ENCODE measurements at regions not wholly inside any gene's neighbourhood (a gene's known extent, or its start where the extent isn't known, plus 50 kb on each side); places are given as distances from the start of the nearest gene placed in this dataset.

DNA sequence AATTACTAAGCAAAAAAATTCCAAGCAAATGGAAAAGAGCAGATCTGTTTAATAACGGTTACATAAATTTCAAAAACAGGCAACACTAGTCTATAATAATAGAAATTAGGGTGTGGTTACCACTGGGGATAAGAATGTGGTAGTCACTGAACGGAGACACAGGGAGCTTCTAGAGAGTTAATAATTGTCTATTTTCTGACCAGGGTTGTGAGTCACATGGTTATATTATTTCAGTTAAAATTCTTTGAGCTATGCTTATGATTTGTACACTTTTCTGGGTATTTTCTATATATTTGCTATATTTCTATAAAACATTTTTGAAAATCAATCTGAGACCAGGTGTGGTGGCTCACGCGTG, 433.9 kb upstream of the MAF start:
- no peak for TF ChIP-seq POLR2AphosphoS5 (IDR thresholded peaks at IDR 0.05)
- TF ChIP-seq EP300 (IDR thresholded peaks at IDR 0.05): no peak
- TF ChIP-seq POLR2A (IDR thresholded peaks at IDR 0.05): no peak
- TF ChIP-seq, protein P1, sequence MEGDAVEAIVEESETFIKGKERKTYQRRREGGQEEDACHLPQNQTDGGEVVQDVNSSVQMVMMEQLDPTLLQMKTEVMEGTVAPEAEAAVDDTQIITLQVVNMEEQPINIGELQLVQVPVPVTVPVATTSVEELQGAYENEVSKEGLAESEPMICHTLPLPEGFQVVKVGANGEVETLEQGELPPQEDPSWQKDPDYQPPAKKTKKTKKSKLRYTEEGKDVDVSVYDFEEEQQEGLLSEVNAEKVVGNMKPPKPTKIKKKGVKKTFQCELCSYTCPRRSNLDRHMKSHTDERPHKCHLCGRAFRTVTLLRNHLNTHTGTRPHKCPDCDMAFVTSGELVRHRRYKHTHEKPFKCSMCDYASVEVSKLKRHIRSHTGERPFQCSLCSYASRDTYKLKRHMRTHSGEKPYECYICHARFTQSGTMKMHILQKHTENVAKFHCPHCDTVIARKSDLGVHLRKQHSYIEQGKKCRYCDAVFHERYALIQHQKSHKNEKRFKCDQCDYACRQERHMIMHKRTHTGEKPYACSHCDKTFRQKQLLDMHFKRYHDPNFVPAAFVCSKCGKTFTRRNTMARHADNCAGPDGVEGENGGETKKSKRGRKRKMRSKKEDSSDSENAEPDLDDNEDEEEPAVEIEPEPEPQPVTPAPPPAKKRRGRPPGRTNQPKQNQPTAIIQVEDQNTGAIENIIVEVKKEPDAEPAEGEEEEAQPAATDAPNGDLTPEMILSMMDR (IDR thresholded peaks at IDR 0.05): no peak
- no peak overlapping the region for H3K4me3 ChIP-seq
- H3K9me3 ChIP-seq: peaks cover 0 to 2% (median 0%) of the 10 kb centered on the region in 4 donors
- DNase-seq: no peak
- H3K27me3 ChIP-seq: no peaks in the 10 kb centered on the region
- 88 to 93% methylated on average over 4 of the region's 4 CpGs for WGBS, 2 donors
- H3K27ac ChIP-seq: no peak overlapping the region
- no peaks in the 10 kb centered on the region for H3K36me3 ChIP-seq
- intact Hi-C loops (cut with DNase I): no loop called here
- no peaks in the 10 kb centered on the region for H3K4me1 ChIP-seq

DNA sequence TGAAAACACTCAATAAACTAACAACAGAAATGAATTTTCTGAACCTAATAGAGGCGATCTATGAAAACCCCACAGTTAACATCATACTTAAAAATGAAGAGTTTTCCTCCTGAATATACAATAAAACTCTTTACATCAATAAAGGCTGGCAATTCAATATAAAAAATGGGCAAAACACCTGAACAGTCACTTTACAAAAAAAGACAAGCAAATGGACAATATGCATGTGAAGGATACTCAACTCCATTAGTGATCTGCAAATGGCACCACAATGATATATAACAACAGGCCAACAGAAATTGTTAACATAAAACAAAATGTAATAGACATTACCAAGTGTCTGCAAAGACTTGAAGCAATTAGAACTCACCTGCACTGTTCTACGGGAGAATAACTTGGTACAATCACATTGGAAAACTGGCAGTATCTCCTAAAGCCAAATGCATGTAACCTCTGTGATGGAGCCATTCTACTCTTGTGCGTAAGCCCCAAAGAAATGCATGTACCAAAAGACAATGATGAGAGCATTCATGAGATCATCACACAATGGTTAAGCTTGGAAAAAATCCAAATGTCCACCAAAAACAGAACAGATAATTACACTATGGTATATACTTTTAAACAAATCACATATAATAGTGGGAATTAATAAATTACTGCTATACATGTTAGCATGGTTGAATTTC, 433.4 kb upstream of the MAF start:
- Histone ChIP-seq H3K4me1 (no peaks in the 10 kb centered on the region), H3K27me3 (no peaks in the 10 kb centered on the region), H3K4me3 (no peak overlapping the region), H3K9me3 (peaks cover 0 to 2% (median 0%) of the 10 kb centered on the region in 4 donors), H3K27ac (no peak overlapping the region), H3K36me3 (no peaks in the 10 kb centered on the region)
- WGBS, 2 donors: 95 to 96% methylated on average over 3 of the region's 3 CpGs
- TF ChIP-seq EP300 (IDR thresholded peaks at IDR 0.05) (no peak), POLR2AphosphoS5 (IDR thresholded peaks at IDR 0.05) (no peak), POLR2A (IDR thresholded peaks at IDR 0.05) (no peak)
- TF ChIP-seq, protein P1 (IDR thresholded peaks at IDR 0.05): no peak
- intact Hi-C loops (cut with DNase I): no loop called here
- no peak for DNase-seq

DNA sequence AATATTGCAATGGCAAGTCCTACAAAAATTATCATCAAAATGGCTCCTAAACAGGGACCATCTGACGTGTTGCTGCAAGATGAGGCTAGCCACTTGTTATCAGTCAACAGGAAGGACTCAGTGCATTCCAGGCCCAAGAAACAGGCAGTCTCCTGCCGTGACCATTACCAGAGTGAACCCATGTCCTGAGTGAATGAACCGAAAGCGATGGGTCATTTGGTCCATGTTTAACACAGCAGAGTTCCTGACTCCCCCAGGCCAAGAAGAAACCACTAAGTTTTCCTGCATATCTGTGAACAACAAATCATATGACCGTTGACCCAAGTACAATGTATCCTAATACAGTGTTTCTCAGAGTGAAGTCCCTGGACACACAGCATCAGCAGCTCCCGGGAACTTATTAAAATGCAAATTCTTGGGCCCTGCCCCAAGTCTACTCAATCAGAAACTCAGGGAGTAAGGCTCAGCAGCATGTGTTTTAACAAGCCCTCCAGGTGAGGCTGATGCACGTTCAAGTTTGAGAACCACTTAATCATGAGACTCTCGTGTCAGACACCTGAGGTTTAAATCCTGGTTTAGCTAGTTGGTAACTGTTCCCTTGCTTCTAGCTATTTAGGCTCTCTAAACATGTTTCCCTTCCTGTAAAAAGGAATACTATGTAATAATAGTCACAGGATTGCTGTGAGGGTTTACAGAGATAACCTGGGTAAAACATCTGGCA, 429.4 kb upstream of the MAF start:
- Histone ChIP-seq H3K36me3 (no peaks in the 10 kb centered on the region), H3K4me3 (no peak overlapping the region), H3K4me1 (peaks cover 0 to 16% (median 7%) of the 10 kb centered on the region in 4 donors), H3K27ac (no peak overlapping the region), H3K9me3 (peaks cover 0 to 2% (median 0%) of the 10 kb centered on the region in 4 donors), H3K27me3 (no peaks in the 10 kb centered on the region)
- intact Hi-C loops (cut with DNase I): no loop called here
- DNase-seq: no peak
- 91 to 93% methylated on average over 8 of the region's 8 CpGs for WGBS, 2 donors
- TF ChIP-seq EP300 (IDR thresholded peaks at IDR 0.05) (no peak), POLR2AphosphoS5 (IDR thresholded peaks at IDR 0.05) (no peak), POLR2A (IDR thresholded peaks at IDR 0.05) (no peak)
- TF ChIP-seq, protein P1 (IDR thresholded peaks at IDR 0.05): no peak

DNA sequence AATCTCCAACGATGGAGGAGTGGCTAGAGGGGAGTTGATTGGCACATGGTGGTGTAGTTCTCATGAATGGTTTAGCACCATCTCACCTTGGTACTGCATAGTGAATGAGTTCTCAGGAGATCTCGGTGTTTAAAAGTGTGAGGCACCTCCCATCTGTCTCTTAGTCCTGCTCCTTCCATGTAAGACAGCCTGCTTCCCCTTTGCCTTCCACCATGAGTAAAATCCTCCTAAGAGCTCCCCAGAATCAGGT, 428.8 kb upstream of the MAF start:
- 68 to 89% methylated on average over 2 of the region's 2 CpGs for WGBS, 2 donors
- TF ChIP-seq, protein P1 (IDR thresholded peaks at IDR 0.05): no peak
- no peak for TF ChIP-seq POLR2AphosphoS5 (IDR thresholded peaks at IDR 0.05)
- no peak for TF ChIP-seq EP300 (IDR thresholded peaks at IDR 0.05)
- no peak for TF ChIP-seq POLR2A (IDR thresholded peaks at IDR 0.05)
- no peak overlapping the region for H3K27ac ChIP-seq
- H3K4me1 ChIP-seq: peaks cover 0 to 16% (median 12%) of the 10 kb centered on the region in 4 donors
- intact Hi-C loops (cut with DNase I): no loop called here
- H3K4me3 ChIP-seq: no peak overlapping the region
- no peaks in the 10 kb centered on the region for H3K36me3 ChIP-seq
- H3K9me3 ChIP-seq: peaks cover 0 to 2% (median 0%) of the 10 kb centered on the region in 4 donors
- no peaks in the 10 kb centered on the region for H3K27me3 ChIP-seq
- no peak for DNase-seq
